GM19328 (cell line): ENCODE measurements at regions not wholly inside any gene's neighbourhood (a gene's known extent, or its start where the extent isn't known, plus 50 kb on each side); places are given as distances from the start of the nearest gene placed in this dataset.

ENCODE experiments used
- ATAC-seq: cut with Tn5 transposase; IDR thresholded peaks from one replicate; pipeline ENCODE4 v1.9.1; 2021; ENCODE audit warnings: mild to moderate bottlenecking, moderate library complexity; ENCODE audit not compliant: unreplicated experiment

GRCh38 chr5:71862507-71863060 is 143.5 kb downstream of the CARTPT start:
- no peak for ATAC-seq

DNA sequence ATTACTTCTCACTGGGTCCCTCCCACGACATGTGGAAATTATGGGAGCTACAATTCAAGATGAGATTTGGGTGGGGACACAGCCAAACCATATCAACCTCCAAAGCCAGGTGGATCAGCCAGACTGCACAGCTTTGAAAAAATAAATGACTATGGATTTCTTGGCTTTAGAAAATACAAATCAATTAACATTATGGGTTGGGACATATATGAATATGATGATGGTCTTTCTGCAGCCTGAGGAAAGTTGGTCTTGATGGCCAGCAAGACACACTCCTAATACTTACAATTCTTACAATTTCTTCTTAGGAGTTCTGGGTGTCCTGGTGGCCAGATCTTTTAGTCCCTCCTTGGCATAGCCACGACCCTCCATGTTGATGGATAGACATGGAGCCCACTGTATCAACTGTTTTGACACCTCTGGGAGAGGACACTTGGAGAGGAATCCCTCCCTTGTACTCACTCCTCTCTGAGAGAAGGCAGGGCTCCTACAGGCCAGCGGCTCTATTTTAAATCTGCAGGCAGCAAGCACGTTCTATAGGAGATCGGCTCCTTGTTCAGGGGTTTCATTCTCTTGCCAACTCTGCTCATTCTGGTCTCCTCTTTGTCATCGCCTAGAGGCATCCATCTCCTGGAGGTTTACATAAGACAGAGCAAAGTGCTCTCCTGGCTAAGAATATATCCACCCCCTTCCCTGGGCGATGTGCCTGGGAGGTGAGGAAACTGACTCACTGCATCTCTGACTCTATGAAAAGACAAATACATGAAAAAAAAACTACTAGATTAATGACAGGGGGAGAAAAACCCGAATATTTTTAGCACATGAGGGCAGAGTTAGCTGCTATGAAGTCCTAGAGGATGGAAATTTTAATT is 145.9 kb downstream of the CARTPT start:
- ATAC-seq: no peak

DNA sequence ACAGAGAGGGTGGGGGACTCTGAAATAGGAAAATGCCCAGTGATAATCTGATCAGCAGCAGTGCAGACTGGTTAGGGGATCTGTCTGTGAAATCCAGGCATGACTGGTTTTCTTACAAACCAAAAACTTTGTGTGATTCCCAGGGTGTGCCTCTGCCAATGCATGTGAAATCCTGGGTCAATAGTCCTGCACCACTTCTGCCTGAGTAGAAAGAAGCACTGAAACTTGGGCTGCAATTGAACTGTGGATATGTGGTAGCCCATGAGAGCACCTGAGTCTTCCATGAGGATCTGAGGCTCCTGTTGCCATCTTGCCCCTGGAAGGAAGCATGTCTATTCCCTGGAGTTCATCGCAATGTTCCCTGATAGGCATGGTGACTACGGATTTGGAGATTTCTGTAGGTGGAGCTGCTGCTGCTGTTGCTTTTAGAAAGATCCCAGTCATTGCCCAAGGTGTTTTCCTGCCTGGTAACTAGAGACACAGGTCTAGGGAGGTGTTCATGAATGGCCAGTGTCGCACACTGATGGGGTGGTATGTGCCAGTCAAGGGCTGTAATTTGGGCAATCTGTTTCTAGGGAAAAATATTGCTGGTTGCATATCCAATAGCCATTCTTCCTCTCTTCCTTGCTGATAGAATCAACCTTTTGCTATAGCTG is 146.7 kb downstream of the CARTPT start:
- no peak for ATAC-seq

DNA sequence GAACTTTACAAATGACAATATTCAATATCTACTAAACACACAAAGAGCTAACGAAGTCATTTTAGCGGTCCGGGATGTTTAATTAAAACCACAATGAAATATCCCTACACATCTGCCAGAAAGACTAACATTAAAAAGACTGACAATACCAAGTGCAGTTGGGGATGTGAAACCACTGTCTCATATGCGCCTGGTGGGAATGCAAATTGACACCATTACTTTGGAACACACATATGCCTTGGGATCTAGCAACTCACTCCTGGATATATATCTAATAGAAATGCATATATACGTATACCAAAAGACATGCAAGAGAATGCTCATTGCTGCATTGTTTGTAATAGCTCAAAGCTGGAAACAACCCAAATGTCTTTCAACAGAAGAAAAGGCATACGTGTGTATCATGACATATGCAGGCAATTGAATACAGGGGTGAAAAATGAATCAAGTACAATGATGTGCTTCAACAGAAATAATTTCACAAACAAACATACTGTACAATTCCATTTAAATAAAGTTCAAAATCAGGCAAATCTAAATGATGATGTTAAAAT is 153.3 kb downstream of the CARTPT start:
- no peak for ATAC-seq

- no peak for ATAC-seq
Measured at GRCh38 chr5:71873191-71873591, 154.1 kb downstream of the CARTPT start.

DNA sequence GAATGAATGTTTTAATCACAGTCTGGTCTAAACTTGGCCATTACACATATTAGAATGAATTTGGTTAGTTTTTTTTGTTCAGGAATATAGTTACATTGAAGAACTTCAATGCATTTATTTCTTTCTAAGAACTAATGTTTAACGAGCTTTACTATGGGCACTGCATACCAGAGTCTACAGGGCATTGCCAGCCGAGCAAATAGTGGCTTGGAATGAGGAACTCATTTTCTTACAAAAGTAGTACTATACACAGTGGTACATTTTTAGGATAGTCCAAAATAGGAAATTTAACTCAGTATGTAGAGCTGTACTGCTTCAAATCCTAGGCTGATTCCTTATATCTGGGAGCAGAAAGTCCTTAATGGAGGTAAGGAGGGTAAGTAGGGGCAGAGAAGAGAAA is 155.4 kb downstream of the CARTPT start:
- ATAC-seq: no peak

DNA sequence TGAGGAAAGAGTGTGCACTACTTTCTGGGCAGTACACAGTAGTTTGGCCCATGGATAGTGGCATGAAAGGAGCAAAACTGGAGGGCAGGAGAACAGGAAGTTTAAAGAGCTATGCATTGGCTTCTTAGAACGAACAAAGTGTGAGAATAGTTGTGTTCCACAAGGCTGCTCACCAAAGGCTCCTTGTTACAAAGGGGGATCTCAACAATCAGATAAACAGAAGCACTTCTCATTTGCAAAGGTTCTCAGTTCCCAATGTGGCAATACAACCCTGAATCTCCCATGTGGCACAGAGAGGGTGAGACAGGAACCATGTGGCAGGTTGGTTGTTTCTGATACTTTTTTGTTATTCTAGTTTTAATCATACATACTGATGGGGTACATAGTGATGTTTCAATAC is 158.4 kb downstream of the CARTPT start:
- ATAC-seq: no peak

DNA sequence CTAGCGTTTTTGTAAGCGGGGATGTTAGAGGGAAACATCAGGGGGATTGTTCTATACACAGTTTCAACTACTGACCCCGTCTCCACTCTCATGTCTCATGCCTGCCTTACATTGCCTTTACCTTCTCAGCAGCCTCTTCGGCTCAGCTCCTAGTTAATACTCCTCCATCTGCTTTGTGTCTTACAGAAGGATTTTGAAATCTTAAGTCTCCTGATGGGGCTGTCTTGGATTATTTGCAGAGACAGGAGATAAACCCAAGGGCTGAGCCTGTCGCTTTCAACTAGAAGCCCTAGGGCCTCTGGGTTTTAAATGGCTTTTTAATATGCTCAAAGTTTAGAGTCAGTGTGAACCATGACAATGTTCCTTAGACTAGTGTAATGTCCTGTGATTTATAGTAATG is 161.5 kb downstream of the CARTPT start:
- ATAC-seq: no peak

DNA sequence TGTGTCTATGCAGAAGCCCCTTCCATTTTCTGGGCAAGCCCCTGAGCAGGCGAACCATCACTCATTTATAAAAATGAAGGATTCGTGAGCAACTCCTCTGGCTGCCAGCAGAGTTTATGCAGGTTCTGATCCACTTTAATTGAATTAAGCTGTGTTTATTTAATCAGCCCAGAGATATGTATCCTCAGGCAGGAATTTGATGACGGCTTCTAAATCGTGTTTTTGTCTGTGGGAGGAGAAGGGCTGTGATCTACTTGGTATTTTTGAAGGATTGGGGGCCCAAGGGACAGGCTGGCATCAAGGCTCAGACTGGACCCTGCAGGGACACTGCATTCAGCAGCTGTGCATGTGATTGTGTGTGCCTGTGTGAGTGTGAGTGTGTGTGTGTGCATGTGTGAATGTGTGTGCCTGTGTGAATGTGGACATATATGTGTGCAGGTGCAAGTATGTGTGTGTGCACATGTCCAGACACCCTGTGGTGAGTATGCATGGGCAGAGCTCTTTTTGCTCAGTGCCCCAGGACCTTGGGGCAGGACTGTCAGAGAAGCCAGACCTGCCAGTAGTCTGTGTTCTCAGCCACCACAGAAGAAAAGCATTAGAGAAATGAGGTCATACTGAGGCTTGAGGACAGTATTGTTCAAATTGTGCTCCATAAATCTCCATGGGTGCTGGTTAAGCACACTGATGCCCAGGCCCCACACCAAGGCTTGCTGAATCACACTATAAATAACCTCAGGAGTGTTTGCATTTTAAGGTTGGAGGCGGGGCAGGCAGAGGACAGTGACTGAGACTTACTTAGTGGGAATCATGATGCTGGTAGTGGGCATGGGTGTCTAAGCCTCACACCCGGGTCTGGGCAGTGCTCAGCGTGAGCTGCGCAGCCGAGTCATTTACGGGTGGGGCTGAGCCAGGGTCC is 164.0 kb downstream of the CARTPT start:
- no peak for ATAC-seq

DNA sequence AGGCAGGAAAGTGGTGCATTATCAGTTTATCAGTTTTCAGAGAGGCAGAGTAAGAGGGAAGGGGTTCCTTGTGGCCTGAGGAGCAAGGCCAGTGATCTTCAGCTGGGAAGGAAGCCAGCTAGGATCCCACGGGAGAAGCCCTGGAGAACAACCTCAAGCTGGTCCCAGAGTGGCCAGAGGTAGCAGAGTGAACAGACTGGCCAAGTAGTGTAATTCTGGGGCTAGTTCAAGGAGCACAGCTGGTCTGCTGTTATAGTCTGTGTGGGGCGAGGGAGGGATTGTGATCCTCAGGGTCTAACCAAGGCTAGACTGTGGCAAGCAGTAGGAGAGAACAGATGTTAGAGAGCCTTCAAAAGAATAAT is 164.6 kb downstream of the CARTPT start:
- ATAC-seq: no peak

GRCh38 chr5:71884926-71885325 is 165.9 kb downstream of the CARTPT start:
- no peak for ATAC-seq

GRCh38 chr5:71886406-71886805 is 167.3 kb downstream of the CARTPT start:
- no peak for ATAC-seq

GRCh38 chr5:71887680-71888079 is 168.6 kb downstream of the CARTPT start:
- peak; percentile 90 for ATAC-seq

- no peak for ATAC-seq
Measured at GRCh38 chr5:71891406-71891805, 172.3 kb downstream of the CARTPT start.

DNA sequence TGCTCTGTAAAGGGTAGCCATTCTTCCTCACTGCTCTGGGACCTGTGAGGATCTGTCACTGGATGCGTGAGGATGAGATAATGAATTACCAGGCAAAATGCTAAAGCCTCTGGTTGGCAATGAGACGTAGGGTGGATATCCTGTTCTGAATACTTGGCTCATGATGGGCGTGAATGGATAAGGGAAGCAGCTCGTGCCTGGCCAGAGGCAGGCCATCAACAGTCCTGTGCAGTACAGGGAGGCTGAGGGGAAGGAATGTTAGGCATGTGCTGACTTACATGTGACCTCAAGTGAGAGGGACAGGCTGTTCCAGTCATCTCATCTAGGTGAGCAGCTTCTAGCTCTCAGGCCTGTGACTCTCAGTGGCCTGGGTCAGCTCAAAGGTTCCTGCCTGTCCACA is 172.8 kb downstream of the CARTPT start:
- ATAC-seq: no peak

GRCh38 chr5:71892641-71893365 is 173.7 kb downstream of the CARTPT start:
- ATAC-seq: no peak

GRCh38 chr5:71893451-71893850 is 174.4 kb downstream of the CARTPT start:
- ATAC-seq: no peak

DNA sequence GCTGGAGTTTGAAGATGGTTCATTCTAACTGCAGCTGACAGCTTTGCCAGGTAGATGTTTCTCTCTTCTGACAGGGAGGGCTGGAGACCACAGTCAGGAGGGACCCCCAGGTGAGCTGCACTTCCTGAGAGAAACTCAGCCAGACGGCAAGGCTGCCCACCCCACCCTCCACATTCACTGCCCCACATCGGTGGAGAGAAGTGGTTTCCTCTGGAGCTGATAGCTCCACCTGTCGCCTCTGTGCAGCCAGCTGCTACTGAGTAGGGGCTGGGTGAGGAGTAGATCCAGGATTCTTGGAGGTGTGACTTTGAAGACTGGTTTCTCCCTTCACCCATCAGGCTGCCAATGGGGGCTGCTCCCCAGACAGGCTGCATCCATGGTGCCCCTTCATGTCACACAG is 175.0 kb downstream of the CARTPT start:
- no peak for ATAC-seq

GRCh38 chr5:71895546-71895945 is 176.5 kb downstream of the CARTPT start:
- ATAC-seq: no peak

GRCh38 chr5:71899865-71900342 is 180.8 kb downstream of the CARTPT start:
- no peak for ATAC-seq
